GM12878 (cell line): ENCODE measurements at regions not wholly inside any gene's neighbourhood (a gene's known extent, or its start where the extent isn't known, plus 50 kb on each side); places are given as distances from the start of the nearest gene placed in this dataset.

Source experiments
- ATAC-seq: fragments of 200-7000 bp; cut with Tn5 transposase; 3 replicates; pipeline ENCODE4 v1.9.1; 2020; ENCODE audit warnings: mild to moderate bottlenecking, moderate library complexity
- BruUV-seq: library from RNA; stranded (reverse); fragments of 400-500 nt; replicated peaks from 2 replicates; lab custom pipeline; 2021; lab: Mats Ljungman, UMichigan
- CTCF ChIA-PET: fragments of 300-600 bp; sonication (Branson Sonifier 250); formaldehyde crosslinking; extraction: SDS; loops from one replicate; lab custom pipeline; 2021; ENCODE audit warnings: inconsistent platforms; lab: Yijun Ruan, JAX
- POLR2A ChIA-PET: fragments of 350-600 bp; formaldehyde crosslinking; extraction: SDS; loops from one replicate; lab custom pipeline; 2021; ENCODE audit warnings: inconsistent platforms; lab: Charles Lee
- RAD21 ChIA-PET: fragments of 300-600 bp; sonication (Branson Sonifier 250); formaldehyde crosslinking; loops from one replicate; lab custom pipeline; 2023; ENCODE audit warnings: antibody characterized with exemption; ENCODE audit not compliant: unreplicated experiment; lab: Charles Lee
- SMC1A ChIA-PET: fragments of 300-600 bp; sonication (Branson Sonifier 250); formaldehyde crosslinking; loops from one replicate; lab custom pipeline; 2023; ENCODE audit not compliant: unreplicated experiment, uncharacterized antibody; lab: Charles Lee
- DNase-seq: peaks from one replicate; pipeline ENCODE4 v3.0.0-alpha.2; 2011; ENCODE audit warnings: low read depth, low spot score
- FAIRE-seq: peaks from 3 replicates; lab custom pipeline; 2011; peaks lifted over from hg19 to GRCh38; lab: Jason Lieb, UNC
- H2AFZ ChIP-seq: 2 replicates; pipeline ENCODE4 v1.6.0; 2011; ENCODE audit warnings: low read depth, low read length, control low read depth; ENCODE audit not compliant: control insufficient read depth
- H3K27ac ChIP-seq: 2 replicates; pipeline ENCODE4 v1.5.1; 2011; ENCODE audit warnings: control low read depth; ENCODE audit not compliant: control insufficient read depth, insufficient read depth
- H3K27me3 ChIP-seq, 2 experiments: replicated peaks in 1 of 2; 2 replicates each; pipeline versions ENCODE4 v1.6.0 to v1.6.1; 2011; ENCODE audit warnings: low read length in 1 of 2; ENCODE audit not compliant: control insufficient read depth in 2 of 2, insufficient read depth in 2 of 2
- H3K36me3 ChIP-seq, 2 experiments: 2 replicates each; pipeline ENCODE4 v1.5.1; 2011; ENCODE audit warnings: low read length in 1 of 2; ENCODE audit not compliant: control insufficient read depth in 2 of 2, insufficient read depth in 2 of 2
- H3K4me1 ChIP-seq: 2 replicates; pipeline ENCODE4 v1.6.1; 2011; ENCODE audit warnings: mild to moderate bottlenecking, low read length, moderate library complexity, mixed read lengths; ENCODE audit not compliant: control insufficient read depth, insufficient read depth
- H3K4me2 ChIP-seq: 2 replicates; pipeline ENCODE4 v1.6.0; 2011; ENCODE audit warnings: control low read depth; ENCODE audit not compliant: control insufficient read depth, insufficient read depth
- H3K4me3 ChIP-seq: fragments of 200-600 bp; sonication (generic); 2 replicates; pipeline ENCODE4 v1.5.1; 2016
- H3K79me2 ChIP-seq: 2 replicates; pipeline ENCODE4 v1.6.0; 2011; ENCODE audit warnings: low read length; ENCODE audit not compliant: control insufficient read depth, insufficient read depth
- H3K9ac ChIP-seq: 2 replicates; pipeline ENCODE4 v1.8.0; 2011; ENCODE audit warnings: low read length, control low read depth, mixed read lengths; ENCODE audit not compliant: control insufficient read depth, insufficient read depth
- H3K9me3 ChIP-seq: replicated peaks from 3 replicates; pipeline ENCODE4 v1.5.1; 2011; ENCODE audit warnings: mild to moderate bottlenecking, low read length; ENCODE audit not compliant: control insufficient read depth, insufficient read depth
- H4K20me1 ChIP-seq: 2 replicates; pipeline ENCODE4 v1.6.0; 2011; ENCODE audit not compliant: control insufficient read depth, insufficient read depth
- DPF2 ChIP-seq: fragments of 450-650 bp; IDR thresholded peaks from 2 replicates; pipeline ENCODE4 v1.6.1; 2017; ENCODE audit warnings: mild to moderate bottlenecking
- NRF1 ChIP-seq: conservative IDR thresholded peaks from 2 replicates; pipeline ENCODE4 v1.6.1; 2011; ENCODE audit warnings: mild to moderate bottlenecking, low read depth, low read length, improper control_type of control experiment
- STAT3 ChIP-seq: IDR thresholded peaks from 2 replicates; pipeline ENCODE4 v1.6.1; 2011; ENCODE audit warnings: low read depth, low read length, improper control_type of control experiment
- ZBED1 ChIP-seq: IDR thresholded peaks from 2 replicates; pipeline ENCODE4 v1.6.1; 2016; ENCODE audit warnings: borderline replicate concordance
- WGBS: methylation state at CpG from one replicate; pipeline ENCODE4 v1.1.6; 2016; ENCODE audit warnings: low lambda C conversion rate; ENCODE audit not compliant: insufficient replicate concordance, insufficient coverage; ENCODE audit errors: missing lambda C conversion rate; 5-methylcytosine and 5-hydroxymethylcytosine counted together
- in situ Hi-C: fragments of 300-500 bp; cut with MboI; formaldehyde crosslinking; loops from 9 replicates; pipeline ENCODE4 v1.14.3; 2018; ENCODE audit warnings: mixed read lengths
- intact Hi-C: fragments of 100-400 bp; cut with micrococcal nuclease; formaldehyde crosslinking; loops from one replicate; pipeline ENCODE4 v1.14.2; 2022; ENCODE audit not compliant: unreplicated experiment

GRCh38 chr10:47063858-47064257 lies 152.6 kb downstream of the PTPN20 start:
- H3K36me3 ChIP-seq, result no peaks in the 10 kb centered on the region
- no TSS peak for BruUV-seq
- H3K4me1 ChIP-seq, result no peaks in the 10 kb centered on the region
- peaks cover 6 to 7% of the 10 kb centered on the region in 2 experiments; a peak in 3 of 4 replicates for H3K27me3 ChIP-seq
- WGBS, result 0% methylated on average over 1 of the region's 1 CpG
- no peak for TF ChIP-seq ZBED1
- H4K20me1 ChIP-seq, result no peaks in the 10 kb centered on the region
- no peak overlapping the region for H3K9ac ChIP-seq
- no peak for FAIRE-seq
- no peaks in the 10 kb centered on the region for H3K9me3 ChIP-seq
- in situ Hi-C loops, result no loop called here
- ATAC-seq, result no peak
- no peak overlapping the region for H2AFZ ChIP-seq
- no peak overlapping the region for H3K27ac ChIP-seq
- ChIA-PET RAD21 (no interaction called here), SMC1A (interaction anchor here (1.1 to 1.4 kb wide), 2 partner anchors 16 to 250 kb away, joined by 3 to 4 read pairs; no protein-coding TSS in a partner anchor), POLR2A (no interaction called here), CTCF (interaction anchor here (0.6 kb wide), 1 partner anchor 248 kb away, joined by 3 read pairs; no protein-coding TSS in a partner anchor)
- H3K79me2 ChIP-seq, result no peaks in the 10 kb centered on the region
- H3K4me2 ChIP-seq, result no peak overlapping the region
- no peak overlapping the region for H3K4me3 ChIP-seq
- no peak for DNase-seq
- intact Hi-C loops, result no loop called here

- FAIRE-seq (no peak), DNase-seq (no peak), ATAC-seq (no peak)
- H3K36me3 ChIP-seq, result no peaks in the 10 kb centered on the region
- H3K4me3 ChIP-seq, result no peak overlapping the region
- H2AFZ ChIP-seq, result no peak overlapping the region
- intact Hi-C loops (no loop called here), in situ Hi-C loops (no loop called here)
- TF ChIP-seq NRF1 (no peak), DPF2 (no peak), STAT3 (no peak)
- H4K20me1 ChIP-seq, result no peaks in the 10 kb centered on the region
- BruUV-seq, result no TSS peak
- ChIA-PET POLR2A (no interaction called here), RAD21 (no interaction called here), SMC1A (interaction anchor here (1.4 kb wide), 1 partner anchor 246 kb away, joined by 3 read pairs; no protein-coding TSS in a partner anchor), CTCF (interaction anchor here (0.9 kb wide), 1 partner anchor 173 kb away, joined by 3 read pairs; no protein-coding TSS in a partner anchor)
- H3K27ac ChIP-seq, result no peak overlapping the region
- no peak overlapping the region for H3K4me2 ChIP-seq
- no peaks in the 10 kb centered on the region for H3K9me3 ChIP-seq
- no peaks in the 10 kb centered on the region for H3K79me2 ChIP-seq
- H3K4me1 ChIP-seq, result no peaks in the 10 kb centered on the region
- 18% methylated on average over 4 of the region's 4 CpGs for WGBS
- H3K9ac ChIP-seq, result no peak overlapping the region
- peaks cover 0 to 3% of the 10 kb centered on the region in 2 experiments for H3K27me3 ChIP-seq
These were observed 154.7 kb downstream of the PTPN20 start for GRCh38 chr10:47065903-47066302.
